WTC11 (cell line): ENCODE measurements at regions not wholly inside any gene's neighbourhood (a gene's known extent, or its start where the extent isn't known, plus 50 kb on each side); places are given as distances from the start of the nearest gene placed in this dataset.

Source experiments
- ATAC-seq: fragments of 200-7000 bp; cut with Tn5 transposase; 2 replicates; pipeline ENCODE4 v1.10.0; 2021; ENCODE audit warnings: mild to moderate bottlenecking, moderate library complexity
- CTCF ChIA-PET: fragments of 300-600 bp; sonication (Branson Sonifier 250); formaldehyde crosslinking; loops from one replicate; lab custom pipeline; 2021; ENCODE audit warnings: antibody characterized with exemption; lab: Charles Lee
- POLR2A ChIA-PET: fragments of 350-600 bp; sonication (Branson Sonifier 250); formaldehyde crosslinking; loops from one replicate; lab custom pipeline; 2021; ENCODE audit warnings: antibody characterized with exemption; lab: Charles Lee
- DNase-seq: peaks from one replicate; pipeline ENCODE4 v3.0.0; 2021; ENCODE audit warnings: low spot score
- H3K27ac Mint-ChIP-seq: 2 replicates; pipeline ENCODE4 v1.8.0; 2021; ENCODE audit warnings: mixed read lengths
- H3K27me3 Mint-ChIP-seq: 2 replicates; pipeline ENCODE4 v1.8.0; 2021; ENCODE audit warnings: low read depth, mild to moderate bottlenecking, moderate library complexity, mixed read lengths
- H3K36me3 Mint-ChIP-seq: 2 replicates; pipeline ENCODE4 v1.8.0; 2021; ENCODE audit warnings: mixed read lengths
- H3K4me1 Mint-ChIP-seq: 2 replicates; pipeline ENCODE4 v1.8.0; 2022; ENCODE audit warnings: mixed read lengths
- H3K4me3 Mint-ChIP-seq: 2 replicates; pipeline ENCODE4 v1.8.0; 2021; ENCODE audit warnings: mild to moderate bottlenecking, moderate library complexity, mixed read lengths
- H3K9me3 Mint-ChIP-seq: 2 replicates; pipeline ENCODE4 v1.8.0; 2021; ENCODE audit warnings: mixed read lengths
- ARID4B ChIP-seq: sonication (generic); formaldehyde crosslinking; IDR thresholded peaks from 2 replicates; pipeline ENCODE4 v1.8.0; 2023; ENCODE audit warnings: missing genetic modification reagents, mild to moderate bottlenecking, borderline replicate concordance
- ATF2 ChIP-seq: sonication (generic); formaldehyde crosslinking; IDR thresholded peaks from 2 replicates; pipeline ENCODE4 v1.8.1; 2022; ENCODE audit warnings: low read depth, missing genetic modification reagents, borderline replicate concordance
- E2F4 ChIP-seq: sonication (generic); formaldehyde crosslinking; IDR thresholded peaks from 2 replicates; pipeline ENCODE4 v1.8.1; 2022; ENCODE audit warnings: low read depth, mild to moderate bottlenecking, moderate library complexity, missing genetic modification reagents, borderline replicate concordance
- EMX1 ChIP-seq: fragments of 250-450 bp; sonication (Bioruptor Pico); IDR thresholded peaks from 2 replicates; pipeline ENCODE4 v1.8.0; 2021; ENCODE audit warnings: mild to moderate bottlenecking
- HMGXB4 ChIP-seq: sonication (generic); formaldehyde crosslinking; IDR thresholded peaks from 2 replicates; pipeline ENCODE4 v1.8.1; 2023; ENCODE audit warnings: mild to moderate bottlenecking, moderate library complexity, missing genetic modification reagents
- IRF1 ChIP-seq: sonication (generic); formaldehyde crosslinking; IDR thresholded peaks from 2 replicates; pipeline ENCODE4 v1.8.0; 2023; ENCODE audit warnings: missing genetic modification reagents
- IRF2 ChIP-seq: sonication (generic); formaldehyde crosslinking; IDR thresholded peaks from 2 replicates; pipeline ENCODE4 v1.8.0; 2022; ENCODE audit warnings: low read depth, missing genetic modification reagents, borderline replicate concordance
- MXD4 ChIP-seq: fragments of 250-450 bp; sonication (Bioruptor Pico); IDR thresholded peaks from 2 replicates; pipeline ENCODE4 v1.8.0; 2021; ENCODE audit warnings: mild to moderate bottlenecking, moderate library complexity, borderline replicate concordance
- NR2C2 ChIP-seq: sonication (generic); formaldehyde crosslinking; IDR thresholded peaks from 2 replicates; pipeline ENCODE4 v1.8.0; 2022; ENCODE audit warnings: mild to moderate bottlenecking, missing genetic modification reagents
- RELA ChIP-seq: sonication (generic); formaldehyde crosslinking; IDR thresholded peaks from 2 replicates; pipeline ENCODE4 v1.8.1; 2022; ENCODE audit warnings: missing genetic modification reagents, mild to moderate bottlenecking, borderline replicate concordance
- SMAD3 ChIP-seq: sonication (generic); formaldehyde crosslinking; IDR thresholded peaks from 2 replicates; pipeline ENCODE4 v1.8.0; 2022; ENCODE audit warnings: missing genetic modification reagents, mild to moderate bottlenecking, borderline replicate concordance
- SOX15 ChIP-seq: fragments of 250-450 bp; sonication (Bioruptor Pico); IDR thresholded peaks from 2 replicates; pipeline ENCODE4 v1.9.0; 2021; ENCODE audit warnings: mild to moderate bottlenecking
- USF1 ChIP-seq: sonication (generic); formaldehyde crosslinking; IDR thresholded peaks from 2 replicates; pipeline ENCODE4 v1.8.0; 2022; ENCODE audit warnings: mild to moderate bottlenecking, missing genetic modification reagents
- ZNF138 ChIP-seq: sonication (generic); formaldehyde crosslinking; conservative IDR thresholded peaks from 2 replicates; pipeline ENCODE4 v1.8.1; 2022; ENCODE audit warnings: mild to moderate bottlenecking, moderate library complexity, missing genetic modification reagents
- ZNF232 ChIP-seq: sonication (generic); formaldehyde crosslinking; IDR thresholded peaks from 2 replicates; pipeline ENCODE4 v1.8.0; 2022; ENCODE audit warnings: mild to moderate bottlenecking, missing genetic modification reagents
- ZNF416 ChIP-seq: fragments of 250-450 bp; sonication (Bioruptor Pico); IDR thresholded peaks from 2 replicates; pipeline ENCODE4 v1.9.0; 2021; ENCODE audit warnings: mild to moderate bottlenecking, inconsistent platforms

GRCh38 chr4:4803216-4803911 is 56.1 kb upstream of the MSX1 start:
- TF ChIP-seq ATF2 (CRISPR knock-in tag) (no peak), E2F4 (no peak), MXD4 (no peak), HMGXB4 (no peak), IRF2 (no peak), USF1 (CRISPR knock-in tag) (no peak), SMAD3 (no peak), EMX1 (CRISPR knock-in tag) (no peak), NR2C2 (no peak), RELA (CRISPR knock-in tag) (no peak), ZNF232 (no peak), IRF1 (CRISPR knock-in tag) (no peak), ARID4B (CRISPR knock-in tag) (no peak), SOX15 (no peak), ZNF416 (CRISPR knock-in tag) (no peak), ZNF138 (CRISPR knock-in tag) (no peak)
- ChIA-PET POLR2A (no interaction called here), CTCF (no interaction called here)
- no peaks in the 10 kb centered on the region for H3K36me3 Mint-ChIP-seq
- ATAC-seq (no peak), DNase-seq (no peak)
- peaks cover 10% of the 10 kb centered on the region for H3K9me3 Mint-ChIP-seq
- peaks cover 34% of the 10 kb centered on the region for H3K27me3 Mint-ChIP-seq
- H3K4me3 Mint-ChIP-seq: no peak overlapping the region
- H3K27ac Mint-ChIP-seq: no peak overlapping the region
- no peaks in the 10 kb centered on the region for H3K4me1 Mint-ChIP-seq
